PFSK-1 (cell line): ENCODE measurements at regions not wholly inside any gene's neighbourhood (a gene's known extent, or its start where the extent isn't known, plus 50 kb on each side); places are given as distances from the start of the nearest gene placed in this dataset.

Experiments used
- POLR2AphosphoS5 ChIP-seq: IDR thresholded peaks from 2 replicates; pipeline ENCODE4 v1.6.1; 2012; ENCODE audit warnings: low read depth, mild to moderate bottlenecking, control low read depth, low read length, moderate library complexity
- SIN3A ChIP-seq: IDR thresholded peaks from 2 replicates; pipeline ENCODE4 v1.6.1; 2012; ENCODE audit warnings: mild to moderate bottlenecking, low read length, moderate library complexity, borderline replicate concordance; ENCODE audit not compliant: insufficient read depth
- TAF1 ChIP-seq: IDR thresholded peaks from 2 replicates; pipeline ENCODE4 v1.6.1; 2012; ENCODE audit warnings: low read length, control low read depth, borderline replicate concordance; ENCODE audit not compliant: insufficient read depth
- TF ChIP-seq, protein P1 (sequence below), 2 experiments: IDR thresholded peaks; 2 replicates each; pipeline versions ENCODE4 v1.6.1 to v1.8.0; 2011 to 2012; ENCODE audit warnings: low read depth in 2 of 2, low read length in 2 of 2, control low read depth in 1 of 2, inconsistent platforms in 1 of 2, mild to moderate bottlenecking in 1 of 2, moderate library complexity in 1 of 2; ENCODE audit not compliant: insufficient read depth in 1 of 2

DNA sequence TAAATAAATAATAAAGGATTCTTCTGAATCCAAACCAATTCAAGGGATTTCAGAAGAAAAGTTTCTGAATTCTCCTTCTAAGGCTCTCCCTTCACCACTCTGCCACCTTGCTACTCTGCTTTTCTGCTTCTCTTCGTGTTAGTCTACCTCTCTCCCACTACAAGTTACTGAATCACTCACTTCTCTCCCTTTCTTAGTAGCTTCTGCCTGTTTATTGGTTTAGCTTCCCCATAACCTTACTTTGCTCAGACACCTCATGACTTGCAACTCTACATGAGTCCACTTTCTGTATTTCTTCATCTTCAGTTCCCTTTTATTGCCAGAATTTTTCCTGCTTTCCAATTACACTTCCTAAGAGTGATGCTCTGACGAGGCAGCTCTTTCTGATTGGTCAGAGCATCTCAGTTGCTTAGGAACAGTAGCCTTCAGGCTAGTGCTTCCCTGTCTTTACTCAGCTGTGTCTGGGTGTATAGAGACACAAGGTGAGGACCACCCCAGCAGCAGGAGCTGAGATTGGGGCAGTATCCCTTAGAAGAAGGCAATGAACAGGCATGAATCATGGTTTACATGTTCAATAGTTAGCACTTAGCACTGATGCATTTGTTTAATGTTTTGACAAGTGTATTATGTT lies 144.6 kb downstream of the SLC30A10 start:
- TF ChIP-seq POLR2AphosphoS5 (no peak), TAF1 (no peak), SIN3A (no peak)
- TF ChIP-seq, protein P1, sequence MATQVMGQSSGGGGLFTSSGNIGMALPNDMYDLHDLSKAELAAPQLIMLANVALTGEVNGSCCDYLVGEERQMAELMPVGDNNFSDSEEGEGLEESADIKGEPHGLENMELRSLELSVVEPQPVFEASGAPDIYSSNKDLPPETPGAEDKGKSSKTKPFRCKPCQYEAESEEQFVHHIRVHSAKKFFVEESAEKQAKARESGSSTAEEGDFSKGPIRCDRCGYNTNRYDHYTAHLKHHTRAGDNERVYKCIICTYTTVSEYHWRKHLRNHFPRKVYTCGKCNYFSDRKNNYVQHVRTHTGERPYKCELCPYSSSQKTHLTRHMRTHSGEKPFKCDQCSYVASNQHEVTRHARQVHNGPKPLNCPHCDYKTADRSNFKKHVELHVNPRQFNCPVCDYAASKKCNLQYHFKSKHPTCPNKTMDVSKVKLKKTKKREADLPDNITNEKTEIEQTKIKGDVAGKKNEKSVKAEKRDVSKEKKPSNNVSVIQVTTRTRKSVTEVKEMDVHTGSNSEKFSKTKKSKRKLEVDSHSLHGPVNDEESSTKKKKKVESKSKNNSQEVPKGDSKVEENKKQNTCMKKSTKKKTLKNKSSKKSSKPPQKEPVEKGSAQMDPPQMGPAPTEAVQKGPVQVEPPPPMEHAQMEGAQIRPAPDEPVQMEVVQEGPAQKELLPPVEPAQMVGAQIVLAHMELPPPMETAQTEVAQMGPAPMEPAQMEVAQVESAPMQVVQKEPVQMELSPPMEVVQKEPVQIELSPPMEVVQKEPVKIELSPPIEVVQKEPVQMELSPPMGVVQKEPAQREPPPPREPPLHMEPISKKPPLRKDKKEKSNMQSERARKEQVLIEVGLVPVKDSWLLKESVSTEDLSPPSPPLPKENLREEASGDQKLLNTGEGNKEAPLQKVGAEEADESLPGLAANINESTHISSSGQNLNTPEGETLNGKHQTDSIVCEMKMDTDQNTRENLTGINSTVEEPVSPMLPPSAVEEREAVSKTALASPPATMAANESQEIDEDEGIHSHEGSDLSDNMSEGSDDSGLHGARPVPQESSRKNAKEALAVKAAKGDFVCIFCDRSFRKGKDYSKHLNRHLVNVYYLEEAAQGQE (IDR thresholded peaks at IDR 0.05; ENCODE audit: insufficient read depth in 1 of 2, low read depth in 2 of 2, low read length in 2 of 2) = no peak
